OCI-LY1 (cell line): ENCODE measurements at regions not wholly inside any gene's neighbourhood (a gene's known extent, or its start where the extent isn't known, plus 50 kb on each side); places are given as distances from the start of the nearest gene placed in this dataset.

Experiments
- H2AFZ ChIP-seq: fragments of 200-600 bp; sonication (generic), shearing (Covaris generic); 2 replicates; pipeline ENCODE4 v1.6.0; 2014; ENCODE audit warnings: antibody characterized with exemption, mild to moderate bottlenecking, low read length
- H3F3A ChIP-seq: fragments of 200-600 bp; sonication (generic), shearing (Covaris generic); 2 replicates; pipeline ENCODE4 v1.6.0; 2014; ENCODE audit warnings: mild to moderate bottlenecking, antibody characterized with exemption, low read length, moderate library complexity; ENCODE audit not compliant: insufficient read depth
- H3K27ac ChIP-seq: fragments of 200-600 bp; sonication (generic); 2 replicates; pipeline ENCODE4 v1.5.1; 2014; ENCODE audit warnings: low read length, mixed run types, mild to moderate bottlenecking, low read depth; ENCODE audit not compliant: poor library complexity, severe bottlenecking
- H3K27me3 ChIP-seq: fragments of 200-600 bp; sonication (generic); 2 replicates; pipeline ENCODE4 v1.6.0; 2014; ENCODE audit warnings: antibody characterized with exemption, mild to moderate bottlenecking, low read length, moderate library complexity; ENCODE audit not compliant: insufficient read depth
- H3K36me3 ChIP-seq: fragments of 200-600 bp; sonication (generic); 2 replicates; pipeline ENCODE4 v1.6.1; 2014; ENCODE audit warnings: mild to moderate bottlenecking, antibody characterized with exemption, low read length, moderate library complexity, mixed read lengths; ENCODE audit not compliant: insufficient read depth
- H3K4me1 ChIP-seq: fragments of 200-600 bp; sonication (generic); 2 replicates; pipeline ENCODE4 v1.5.1; 2014; ENCODE audit warnings: mild to moderate bottlenecking, low read length, moderate library complexity; ENCODE audit not compliant: insufficient read depth, severe bottlenecking
- H3K4me2 ChIP-seq: fragments of 200-600 bp; sonication (generic), shearing (Covaris generic); 2 replicates; pipeline ENCODE4 v1.6.1; 2014; ENCODE audit warnings: low read length
- H3K4me3 ChIP-seq: fragments of 200-600 bp; sonication (generic); 2 replicates; pipeline ENCODE4 v1.5.1; 2014; ENCODE audit warnings: low read length, low read depth, mild to moderate bottlenecking, mixed read lengths; ENCODE audit not compliant: poor library complexity, severe bottlenecking
- H3K79me2 ChIP-seq: fragments of 200-600 bp; shearing (Covaris generic); 2 replicates; pipeline ENCODE4 v1.6.1; 2016; ENCODE audit warnings: mixed run types, low read length, mixed read lengths; ENCODE audit not compliant: insufficient read depth
- H3K9ac ChIP-seq: fragments of 200-600 bp; sonication (generic), shearing (Covaris generic); 2 replicates; pipeline ENCODE4 v1.6.1; 2014; ENCODE audit warnings: mild to moderate bottlenecking, low read length, mixed read lengths
- H3K9me2 ChIP-seq: fragments of 200-600 bp; sonication (generic), shearing (Covaris generic); 2 replicates; pipeline ENCODE4 v1.6.1; 2014; ENCODE audit warnings: low read depth, mild to moderate bottlenecking, low read length, mixed read lengths
- H3K9me3 ChIP-seq: fragments of 200-600 bp; shearing (Covaris generic); 2 replicates; pipeline ENCODE4 v1.6.1; 2014; ENCODE audit warnings: low read length, mixed read lengths
- H4K20me1 ChIP-seq: fragments of 200-600 bp; sonication (generic), shearing (Covaris generic); 2 replicates; pipeline ENCODE4 v1.6.0; 2016; ENCODE audit warnings: mild to moderate bottlenecking, low read length; ENCODE audit not compliant: insufficient read depth
- EZH2 ChIP-seq: fragments of 200-600 bp; sonication (generic), shearing (Covaris generic); IDR thresholded peaks from 2 replicates; pipeline ENCODE4 v1.8.0; 2017; ENCODE audit warnings: borderline replicate concordance, mixed run types, mild to moderate bottlenecking, antibody characterized with exemption, low read length, moderate library complexity, mixed read lengths
- TF ChIP-seq, protein P1 (sequence below): fragments of 200-600 bp; sonication (generic), shearing (Covaris generic); IDR thresholded peaks from 2 replicates; pipeline ENCODE4 v1.5.1; 2017; ENCODE audit warnings: mild to moderate bottlenecking, antibody characterized with exemption, low read length, moderate library complexity, mixed read lengths

DNA sequence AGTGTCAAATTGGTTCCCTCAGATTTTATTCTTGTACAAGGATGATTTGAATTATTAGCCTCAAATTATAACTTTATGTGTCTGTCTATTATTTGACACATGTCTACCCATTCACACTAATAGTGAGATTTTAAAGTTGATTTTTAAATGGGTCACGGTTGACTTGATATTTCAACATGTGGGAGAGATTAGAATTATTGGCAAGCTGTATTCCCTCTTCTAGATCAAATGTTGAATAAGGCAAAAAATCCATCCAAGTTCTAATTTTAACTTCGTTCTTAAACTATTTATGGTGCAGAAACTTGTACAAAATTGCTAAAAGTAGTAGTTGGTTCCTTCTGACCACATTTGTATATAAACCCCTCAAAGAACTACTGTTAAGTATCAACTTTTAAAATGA lies 1498.0 kb downstream of the STIM2 start:
- Histone ChIP-seq H3K9me2 (no peaks in the 10 kb centered on the region), H4K20me1 (no peaks in the 10 kb centered on the region), H3K9me3 (no peaks in the 10 kb centered on the region), H3K4me3 (no peak overlapping the region), H3K27ac (no peak overlapping the region), H3K79me2 (no peaks in the 10 kb centered on the region), H3K27me3 (no peaks in the 10 kb centered on the region), H3K4me1 (no peaks in the 10 kb centered on the region), H3K36me3 (no peaks in the 10 kb centered on the region), H3K4me2 (no peak overlapping the region), H3K9ac (no peak overlapping the region), H2AFZ (no peak overlapping the region), H3F3A (no peaks in the 10 kb centered on the region)
- TF ChIP-seq, protein P1, sequence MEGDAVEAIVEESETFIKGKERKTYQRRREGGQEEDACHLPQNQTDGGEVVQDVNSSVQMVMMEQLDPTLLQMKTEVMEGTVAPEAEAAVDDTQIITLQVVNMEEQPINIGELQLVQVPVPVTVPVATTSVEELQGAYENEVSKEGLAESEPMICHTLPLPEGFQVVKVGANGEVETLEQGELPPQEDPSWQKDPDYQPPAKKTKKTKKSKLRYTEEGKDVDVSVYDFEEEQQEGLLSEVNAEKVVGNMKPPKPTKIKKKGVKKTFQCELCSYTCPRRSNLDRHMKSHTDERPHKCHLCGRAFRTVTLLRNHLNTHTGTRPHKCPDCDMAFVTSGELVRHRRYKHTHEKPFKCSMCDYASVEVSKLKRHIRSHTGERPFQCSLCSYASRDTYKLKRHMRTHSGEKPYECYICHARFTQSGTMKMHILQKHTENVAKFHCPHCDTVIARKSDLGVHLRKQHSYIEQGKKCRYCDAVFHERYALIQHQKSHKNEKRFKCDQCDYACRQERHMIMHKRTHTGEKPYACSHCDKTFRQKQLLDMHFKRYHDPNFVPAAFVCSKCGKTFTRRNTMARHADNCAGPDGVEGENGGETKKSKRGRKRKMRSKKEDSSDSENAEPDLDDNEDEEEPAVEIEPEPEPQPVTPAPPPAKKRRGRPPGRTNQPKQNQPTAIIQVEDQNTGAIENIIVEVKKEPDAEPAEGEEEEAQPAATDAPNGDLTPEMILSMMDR = no peak
- no peak for TF ChIP-seq EZH2

- Histone ChIP-seq H3K79me2 (no peaks in the 10 kb centered on the region), H3K4me3 (no peak overlapping the region), H3K9ac (no peak overlapping the region), H3K4me2 (no peak overlapping the region), H3K4me1 (no peaks in the 10 kb centered on the region), H3K9me3 (no peaks in the 10 kb centered on the region), H2AFZ (no peak overlapping the region), H4K20me1 (no peaks in the 10 kb centered on the region), H3K27me3 (no peaks in the 10 kb centered on the region), H3F3A (no peaks in the 10 kb centered on the region), H3K27ac (no peak overlapping the region), H3K9me2 (no peaks in the 10 kb centered on the region), H3K36me3 (no peaks in the 10 kb centered on the region)
- TF ChIP-seq EZH2 = no peak
- TF ChIP-seq, protein P1 = no peak
Measured at GRCh38 chr4:28360681-28361080, 1500.0 kb downstream of the STIM2 start.

- Histone ChIP-seq H2AFZ (no peak overlapping the region), H3K4me3 (no peak overlapping the region)
Measured at GRCh38 chr4:28362169-28362568, 1501.5 kb downstream of the STIM2 start.

More at GRCh38 chr4:28362169-28362568, 1501.5 kb downstream of the STIM2 start:
- Histone ChIP-seq H3K9me2 (no peaks in the 10 kb centered on the region), H3K4me1 (no peaks in the 10 kb centered on the region), H3K9me3 (no peaks in the 10 kb centered on the region), H3F3A (no peaks in the 10 kb centered on the region), H3K36me3 (no peaks in the 10 kb centered on the region), H3K27me3 (no peaks in the 10 kb centered on the region), H3K4me2 (no peak overlapping the region), H3K27ac (no peak overlapping the region), H4K20me1 (no peaks in the 10 kb centered on the region), H3K9ac (no peak overlapping the region), H3K79me2 (no peaks in the 10 kb centered on the region)
- TF ChIP-seq EZH2 = no peak
- TF ChIP-seq, protein P1 = no peak
